ENCODE measurements at regions not wholly inside any gene's neighbourhood (a gene's known extent, or its start where the extent isn't known, plus 50 kb on each side); places are given as distances from the start of the nearest gene placed in this dataset.

DNA sequence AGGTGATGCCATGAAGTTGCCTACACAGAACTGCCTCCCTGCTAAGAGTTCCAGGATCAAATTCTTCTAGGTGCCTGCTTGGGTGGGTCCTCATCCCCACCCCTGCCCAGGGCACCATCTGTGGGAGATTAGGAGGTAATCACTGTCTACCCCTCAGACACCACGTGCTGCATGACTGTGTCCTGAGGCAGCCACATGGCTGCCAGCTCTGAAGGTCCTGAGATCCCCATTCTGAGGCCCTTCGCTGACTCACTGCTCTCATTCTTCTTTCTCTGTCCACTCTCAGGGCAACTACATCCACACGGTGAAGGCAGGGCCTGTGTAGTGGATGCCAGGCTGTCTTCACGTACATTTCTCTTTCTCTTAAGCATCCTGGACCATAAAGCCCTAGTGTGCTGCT, 222.9 kb upstream of the ANKRD55 start:
- no peak for DNase-seq (ENCODE audit: low spot score)
- TF ChIP-seq, protein P1, sequence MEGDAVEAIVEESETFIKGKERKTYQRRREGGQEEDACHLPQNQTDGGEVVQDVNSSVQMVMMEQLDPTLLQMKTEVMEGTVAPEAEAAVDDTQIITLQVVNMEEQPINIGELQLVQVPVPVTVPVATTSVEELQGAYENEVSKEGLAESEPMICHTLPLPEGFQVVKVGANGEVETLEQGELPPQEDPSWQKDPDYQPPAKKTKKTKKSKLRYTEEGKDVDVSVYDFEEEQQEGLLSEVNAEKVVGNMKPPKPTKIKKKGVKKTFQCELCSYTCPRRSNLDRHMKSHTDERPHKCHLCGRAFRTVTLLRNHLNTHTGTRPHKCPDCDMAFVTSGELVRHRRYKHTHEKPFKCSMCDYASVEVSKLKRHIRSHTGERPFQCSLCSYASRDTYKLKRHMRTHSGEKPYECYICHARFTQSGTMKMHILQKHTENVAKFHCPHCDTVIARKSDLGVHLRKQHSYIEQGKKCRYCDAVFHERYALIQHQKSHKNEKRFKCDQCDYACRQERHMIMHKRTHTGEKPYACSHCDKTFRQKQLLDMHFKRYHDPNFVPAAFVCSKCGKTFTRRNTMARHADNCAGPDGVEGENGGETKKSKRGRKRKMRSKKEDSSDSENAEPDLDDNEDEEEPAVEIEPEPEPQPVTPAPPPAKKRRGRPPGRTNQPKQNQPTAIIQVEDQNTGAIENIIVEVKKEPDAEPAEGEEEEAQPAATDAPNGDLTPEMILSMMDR (IDR thresholded peaks at IDR 0.05; ENCODE audit: extremely low read depth, missing control alignments) = no peak

DNA sequence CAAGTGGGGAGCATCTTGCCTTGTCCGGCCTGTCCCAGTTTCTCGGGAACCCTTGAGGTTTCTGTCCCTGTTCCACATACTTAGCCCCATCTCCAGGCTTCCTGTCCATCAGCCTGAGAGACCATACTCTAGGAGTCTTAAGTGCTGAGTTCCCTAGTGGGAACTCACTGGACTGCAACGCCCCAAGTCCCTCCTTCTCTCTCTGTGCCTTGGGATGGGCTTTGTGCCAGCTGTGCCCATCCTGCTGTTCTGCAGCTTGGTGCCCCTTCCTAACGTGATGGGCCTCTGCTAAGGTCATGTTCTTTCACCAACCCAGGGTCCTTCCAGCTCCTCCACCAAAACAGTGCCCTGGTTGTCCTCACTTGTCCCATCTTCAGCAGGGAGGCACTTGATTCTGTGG, 222.3 kb upstream of the ANKRD55 start:
- TF ChIP-seq, protein P1 (IDR thresholded peaks at IDR 0.05; ENCODE audit: extremely low read depth, missing control alignments) = no peak
- no peak for DNase-seq (ENCODE audit: low spot score)

DNA sequence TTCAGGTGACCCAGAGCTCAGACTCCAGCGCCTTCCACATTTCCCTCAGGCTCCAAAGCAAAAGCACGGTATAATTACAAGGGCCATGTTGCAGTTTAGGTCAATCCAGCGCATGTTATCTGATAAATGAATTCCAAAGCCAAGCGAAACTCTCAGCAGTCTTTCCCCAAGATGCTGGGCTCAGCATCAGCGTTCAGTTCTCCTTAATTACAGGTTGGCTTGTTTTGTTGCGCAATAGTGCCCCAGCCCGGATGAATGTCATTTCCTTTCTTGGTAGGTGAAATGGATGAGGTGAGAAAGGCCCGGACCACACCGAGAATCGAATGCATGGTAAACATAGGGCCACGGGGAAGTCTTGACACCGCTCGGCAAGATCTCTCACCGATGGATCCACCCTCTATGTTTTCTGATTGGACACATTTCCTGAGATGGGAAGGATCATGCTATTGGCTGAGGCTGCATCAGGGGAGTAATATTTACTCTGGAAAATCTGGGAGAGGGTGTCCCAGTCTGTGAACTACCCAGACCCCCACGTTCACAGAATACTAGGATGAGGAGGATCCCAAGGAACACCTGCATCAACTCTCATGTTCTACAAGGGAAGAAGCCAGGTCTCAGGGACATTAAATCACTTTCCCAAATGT, 221.2 kb upstream of the ANKRD55 start:
- no peak for DNase-seq (ENCODE audit: low spot score)
- TF ChIP-seq, protein P1 (IDR thresholded peaks at IDR 0.05; ENCODE audit: extremely low read depth, missing control alignments) = no peak

DNA sequence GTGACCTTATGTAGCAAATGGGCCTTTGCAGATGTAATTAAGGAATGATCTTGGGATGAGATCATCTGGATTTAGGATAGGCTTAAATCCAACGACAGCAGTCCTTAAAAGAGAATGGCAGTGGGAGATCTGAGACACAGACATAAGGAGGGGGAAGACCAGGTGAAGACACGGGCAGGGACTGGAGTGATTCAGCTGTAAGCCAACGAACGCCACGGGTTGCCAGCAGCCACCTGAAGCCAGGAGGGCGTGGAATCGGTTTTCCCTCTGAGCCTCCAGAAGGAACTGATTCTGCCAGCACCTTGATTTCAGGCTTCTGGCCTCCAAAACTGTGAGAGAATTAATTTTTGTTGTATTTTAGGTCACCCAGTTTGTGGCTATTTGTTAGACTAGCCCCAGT, 218.6 kb upstream of the ANKRD55 start:
- DNase-seq (ENCODE audit: low spot score) = no peak
- TF ChIP-seq, protein P1 (IDR thresholded peaks at IDR 0.05; ENCODE audit: extremely low read depth, missing control alignments) = no peak

DNA sequence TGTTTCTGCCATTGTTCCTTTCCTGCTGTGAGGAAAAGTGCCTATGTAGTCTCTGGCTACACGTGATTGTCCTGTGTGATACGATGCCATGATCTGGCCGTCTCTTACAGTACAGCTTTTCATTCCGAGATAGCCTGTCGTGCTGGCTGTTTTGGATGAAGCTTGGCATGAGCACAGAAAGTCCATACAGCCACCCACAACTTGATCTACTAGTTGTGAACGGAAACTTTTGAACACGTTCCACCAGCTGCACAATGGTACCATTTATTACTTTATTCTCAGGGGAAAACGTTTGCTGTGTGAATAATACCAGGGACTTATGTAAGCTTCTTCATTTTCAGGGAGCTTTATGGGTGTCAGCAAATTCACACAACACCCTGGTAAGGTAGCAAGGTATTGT, 217.6 kb upstream of the ANKRD55 start:
- TF ChIP-seq, protein P1 (IDR thresholded peaks at IDR 0.05; ENCODE audit: extremely low read depth, missing control alignments) = no peak
- DNase-seq (ENCODE audit: low spot score) = no peak

DNA sequence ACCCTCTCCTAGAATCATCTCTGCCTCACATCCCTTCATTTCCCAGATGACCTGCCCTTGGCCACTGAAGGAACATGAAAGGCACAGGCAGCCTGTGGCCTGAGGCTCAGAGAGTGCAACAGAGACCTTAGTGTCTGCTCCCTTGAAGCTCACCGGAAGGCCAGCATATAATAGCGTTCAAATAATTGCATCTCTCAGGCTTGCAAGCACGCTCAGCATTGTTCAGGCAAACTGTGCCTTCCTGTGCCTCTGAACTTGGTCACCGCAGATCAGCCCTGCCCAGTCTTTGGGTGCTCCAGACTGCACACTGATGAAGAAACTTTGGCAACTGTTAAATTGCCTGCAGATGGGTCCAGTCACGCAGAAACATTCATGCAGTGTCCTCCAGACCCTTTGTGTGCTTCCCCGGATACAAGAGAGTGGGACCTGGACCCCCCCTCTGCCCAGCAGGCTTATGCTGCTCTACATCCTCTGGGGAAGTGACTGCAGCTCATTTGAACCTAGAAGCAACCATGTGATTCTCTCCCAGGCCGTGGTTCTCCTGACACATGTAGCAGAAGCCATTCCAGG, 216.0 kb upstream of the ANKRD55 start:
- DNase-seq (ENCODE audit: low spot score) = no peak
- TF ChIP-seq, protein P1 (IDR thresholded peaks at IDR 0.05; ENCODE audit: extremely low read depth, missing control alignments) = no peak

DNA sequence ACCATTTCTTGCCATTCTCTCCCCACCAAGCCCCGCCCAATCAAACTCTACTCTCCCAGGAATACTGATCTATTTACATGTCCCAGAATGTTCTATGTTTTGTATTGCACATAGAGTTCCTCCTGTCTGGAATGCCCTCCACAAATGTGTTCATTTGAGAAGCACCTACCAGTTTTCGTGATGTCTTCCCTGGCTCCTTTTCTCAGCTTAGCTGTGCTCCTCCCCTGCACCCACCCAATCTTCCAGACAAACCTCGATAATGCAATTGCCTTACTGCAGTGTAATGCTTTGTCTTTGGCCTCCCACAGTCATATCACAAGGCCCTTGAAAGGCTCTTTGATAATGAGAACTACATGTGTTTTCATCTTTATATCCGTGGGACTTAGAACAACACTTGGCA, 214.5 kb upstream of the ANKRD55 start:
- TF ChIP-seq, protein P1 (IDR thresholded peaks at IDR 0.05; ENCODE audit: extremely low read depth, missing control alignments) = no peak
- no peak for DNase-seq (ENCODE audit: low spot score)

Measured in GM20000 (cell line).